ENCODE measurements at regions not wholly inside any gene's neighbourhood (a gene's known extent, or its start where the extent isn't known, plus 50 kb on each side); places are given as distances from the start of the nearest gene placed in this dataset.

- TF ChIP-seq ZNF396 (CRISPR knock-in tag; IDR thresholded peaks at IDR 0.05; ENCODE audit: borderline replicate concordance) (no peak), RELA (CRISPR knock-in tag; IDR thresholded peaks at IDR 0.05; ENCODE audit: borderline replicate concordance) (no peak), ARID4B (CRISPR knock-in tag; IDR thresholded peaks at IDR 0.05; ENCODE audit: borderline replicate concordance) (no peak), HMGA2 (CRISPR knock-in tag; IDR thresholded peaks at IDR 0.05) (no peak), FOXP1 (CRISPR knock-in tag; IDR thresholded peaks at IDR 0.05; ENCODE audit: borderline replicate concordance) (no peak)
- TF ChIP-seq, protein P1, sequence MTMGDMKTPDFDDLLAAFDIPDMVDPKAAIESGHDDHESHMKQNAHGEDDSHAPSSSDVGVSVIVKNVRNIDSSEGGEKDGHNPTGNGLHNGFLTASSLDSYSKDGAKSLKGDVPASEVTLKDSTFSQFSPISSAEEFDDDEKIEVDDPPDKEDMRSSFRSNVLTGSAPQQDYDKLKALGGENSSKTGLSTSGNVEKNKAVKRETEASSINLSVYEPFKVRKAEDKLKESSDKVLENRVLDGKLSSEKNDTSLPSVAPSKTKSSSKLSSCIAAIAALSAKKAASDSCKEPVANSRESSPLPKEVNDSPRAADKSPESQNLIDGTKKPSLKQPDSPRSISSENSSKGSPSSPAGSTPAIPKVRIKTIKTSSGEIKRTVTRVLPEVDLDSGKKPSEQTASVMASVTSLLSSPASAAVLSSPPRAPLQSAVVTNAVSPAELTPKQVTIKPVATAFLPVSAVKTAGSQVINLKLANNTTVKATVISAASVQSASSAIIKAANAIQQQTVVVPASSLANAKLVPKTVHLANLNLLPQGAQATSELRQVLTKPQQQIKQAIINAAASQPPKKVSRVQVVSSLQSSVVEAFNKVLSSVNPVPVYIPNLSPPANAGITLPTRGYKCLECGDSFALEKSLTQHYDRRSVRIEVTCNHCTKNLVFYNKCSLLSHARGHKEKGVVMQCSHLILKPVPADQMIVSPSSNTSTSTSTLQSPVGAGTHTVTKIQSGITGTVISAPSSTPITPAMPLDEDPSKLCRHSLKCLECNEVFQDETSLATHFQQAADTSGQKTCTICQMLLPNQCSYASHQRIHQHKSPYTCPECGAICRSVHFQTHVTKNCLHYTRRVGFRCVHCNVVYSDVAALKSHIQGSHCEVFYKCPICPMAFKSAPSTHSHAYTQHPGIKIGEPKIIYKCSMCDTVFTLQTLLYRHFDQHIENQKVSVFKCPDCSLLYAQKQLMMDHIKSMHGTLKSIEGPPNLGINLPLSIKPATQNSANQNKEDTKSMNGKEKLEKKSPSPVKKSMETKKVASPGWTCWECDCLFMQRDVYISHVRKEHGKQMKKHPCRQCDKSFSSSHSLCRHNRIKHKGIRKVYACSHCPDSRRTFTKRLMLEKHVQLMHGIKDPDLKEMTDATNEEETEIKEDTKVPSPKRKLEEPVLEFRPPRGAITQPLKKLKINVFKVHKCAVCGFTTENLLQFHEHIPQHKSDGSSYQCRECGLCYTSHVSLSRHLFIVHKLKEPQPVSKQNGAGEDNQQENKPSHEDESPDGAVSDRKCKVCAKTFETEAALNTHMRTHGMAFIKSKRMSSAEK (CRISPR knock-in tag; IDR thresholded peaks at IDR 0.05; ENCODE audit: borderline replicate concordance) = no peak
- TF ChIP-seq, protein P2, sequence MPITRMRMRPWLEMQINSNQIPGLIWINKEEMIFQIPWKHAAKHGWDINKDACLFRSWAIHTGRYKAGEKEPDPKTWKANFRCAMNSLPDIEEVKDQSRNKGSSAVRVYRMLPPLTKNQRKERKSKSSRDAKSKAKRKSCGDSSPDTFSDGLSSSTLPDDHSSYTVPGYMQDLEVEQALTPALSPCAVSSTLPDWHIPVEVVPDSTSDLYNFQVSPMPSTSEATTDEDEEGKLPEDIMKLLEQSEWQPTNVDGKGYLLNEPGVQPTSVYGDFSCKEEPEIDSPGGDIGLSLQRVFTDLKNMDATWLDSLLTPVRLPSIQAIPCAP (CRISPR knock-in tag; IDR thresholded peaks at IDR 0.05) = no peak
- TF ChIP-seq, protein P3, sequence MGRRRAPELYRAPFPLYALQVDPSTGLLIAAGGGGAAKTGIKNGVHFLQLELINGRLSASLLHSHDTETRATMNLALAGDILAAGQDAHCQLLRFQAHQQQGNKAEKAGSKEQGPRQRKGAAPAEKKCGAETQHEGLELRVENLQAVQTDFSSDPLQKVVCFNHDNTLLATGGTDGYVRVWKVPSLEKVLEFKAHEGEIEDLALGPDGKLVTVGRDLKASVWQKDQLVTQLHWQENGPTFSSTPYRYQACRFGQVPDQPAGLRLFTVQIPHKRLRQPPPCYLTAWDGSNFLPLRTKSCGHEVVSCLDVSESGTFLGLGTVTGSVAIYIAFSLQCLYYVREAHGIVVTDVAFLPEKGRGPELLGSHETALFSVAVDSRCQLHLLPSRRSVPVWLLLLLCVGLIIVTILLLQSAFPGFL (CRISPR knock-in tag; IDR thresholded peaks at IDR 0.05; ENCODE audit: borderline replicate concordance) = no peak
These were observed 58.1 kb upstream of the DYNAP start (continued) for GRCh38 chr18:54532962-54533361.

Data from WTC11 (cell line).